ENCODE measurements at regions not wholly inside any gene's neighbourhood (a gene's known extent, or its start where the extent isn't known, plus 50 kb on each side); places are given as distances from the start of the nearest gene placed in this dataset.

GRCh38 chr6:29236060-29236459 is 65.4 kb downstream of the OR2J2 start:
- no peak overlapping the region for H2BK20ac ChIP-seq (ENCODE audit: low read depth, low read length, poor library complexity, severe bottlenecking)
- H2BK5ac ChIP-seq (ENCODE audit: insufficient read length, low read length) = no peak overlapping the region
- TF ChIP-seq CTCF (conservative IDR thresholded peaks at IDR 0.05) = no peak
- peaks cover 22 to 23% of the 10 kb centered on the region in 2 experiments for H3K4me1 Mint-ChIP-seq
- no peaks in the 10 kb centered on the region for H4K20me1 ChIP-seq (ENCODE audit: control insufficient read depth, insufficient read depth, insufficient read length)
- no peaks in the 10 kb centered on the region for H3K27me3 Mint-ChIP-seq (ENCODE audit: low read depth)
- peak; percentile 31 for DNase-seq
- H3K23ac ChIP-seq (ENCODE audit: insufficient read length, low read depth, low read length) = no peak overlapping the region
- no peak overlapping the region for H3K4ac ChIP-seq (ENCODE audit: low read depth, low read length)
- peaks cover 0 to 9% (median 0%) of the 10 kb centered on the region in 3 experiments; a peak in 3 of 7 replicates for H3K36me3 Mint-ChIP-seq (ENCODE audit: insufficient read depth in 1 of 3, low read depth in 3 of 3)
- no peak overlapping the region for H2AFZ ChIP-seq (ENCODE audit: low read length)
- H4K8ac ChIP-seq (replicated peaks; ENCODE audit: insufficient read length, low read depth, low read length) = no peak overlapping the region
- no peaks in the 10 kb centered on the region for H3K27me3 ChIP-seq (ENCODE audit: insufficient read depth, low read length)
- no peaks in the 10 kb centered on the region for H3K79me2 ChIP-seq (ENCODE audit: insufficient read depth, low read length)
- H3K4me3 Mint-ChIP-seq = no peak overlapping the region
- no peak overlapping the region for H3K27ac ChIP-seq (ENCODE audit: insufficient read length, low read depth, low read length)
- no peak overlapping the region for H3K9ac ChIP-seq (ENCODE audit: extremely low read depth, insufficient read length, low read length)
- H3K56ac ChIP-seq (ENCODE audit: insufficient read length, low read depth, low read length) = no peak overlapping the region
- H3K23me2 ChIP-seq (ENCODE audit: insufficient read length, low read depth, low read length, poor library complexity, severe bottlenecking) = no peaks in the 10 kb centered on the region
- no peaks in the 10 kb centered on the region; a peak in 2 of 5 replicates for H3K9me3 Mint-ChIP-seq
- H4K5ac ChIP-seq (ENCODE audit: insufficient read length, low read depth, low read length) = no peak overlapping the region
- H2BK120ac ChIP-seq (ENCODE audit: low read depth, low read length, poor library complexity, severe bottlenecking) = no peak overlapping the region
- H2BK12ac ChIP-seq (ENCODE audit: insufficient read length, low read depth, low read length) = no peak overlapping the region
- no peak overlapping the region for H3K18ac ChIP-seq (ENCODE audit: insufficient read length, low read depth, low read length)
- no peak overlapping the region for H3K14ac ChIP-seq (ENCODE audit: insufficient read depth, low read length)
- no peak overlapping the region; a peak in 2 of 7 replicates for H3K27ac Mint-ChIP-seq
- no CpG with 5 or more reads among the region's 5 CpGs for WGBS (ENCODE audit: extremely low coverage, insufficient read length, low lambda C conversion rate)
- no peak overlapping the region for H4K91ac ChIP-seq (ENCODE audit: insufficient read length, low read depth, low read length)
- H3K79me1 ChIP-seq (ENCODE audit: insufficient read depth, low read depth, low read length, poor library complexity, severe bottlenecking) = no peaks in the 10 kb centered on the region
- H2AK5ac ChIP-seq (ENCODE audit: insufficient read length, low read length) = no peak overlapping the region
- H3K4me2 ChIP-seq (ENCODE audit: insufficient read depth, insufficient read length, low read length) = no peak overlapping the region
- H3K4me1 ChIP-seq (ENCODE audit: insufficient read depth, low read length) = peaks cover 3% of the 10 kb centered on the region; the same call in 1 of the 2 replicates
- no peak overlapping the region for H2BK15ac ChIP-seq (ENCODE audit: low read depth, low read length)
- no peak overlapping the region for H3T11ph ChIP-seq (ENCODE audit: low read length)
- H3K9me3 ChIP-seq (ENCODE audit: control insufficient read depth, low read depth, low read length) = no peaks in the 10 kb centered on the region
